GM18511 (cell line): ENCODE measurements at regions not wholly inside any gene's neighbourhood (a gene's known extent, or its start where the extent isn't known, plus 50 kb on each side); places are given as distances from the start of the nearest gene placed in this dataset.
"Not testable (repeated sequence)": the region's sequence is repeated elsewhere in the genome, so short reads cannot be mapped to it uniquely, and the experiment has no call there.

Source experiments
- ATAC-seq: cut with Tn5 transposase; IDR thresholded peaks from one replicate; pipeline ENCODE4 v1.9.1; 2021; ENCODE audit warnings: mild to moderate bottlenecking, moderate library complexity; ENCODE audit not compliant: unreplicated experiment

DNA sequence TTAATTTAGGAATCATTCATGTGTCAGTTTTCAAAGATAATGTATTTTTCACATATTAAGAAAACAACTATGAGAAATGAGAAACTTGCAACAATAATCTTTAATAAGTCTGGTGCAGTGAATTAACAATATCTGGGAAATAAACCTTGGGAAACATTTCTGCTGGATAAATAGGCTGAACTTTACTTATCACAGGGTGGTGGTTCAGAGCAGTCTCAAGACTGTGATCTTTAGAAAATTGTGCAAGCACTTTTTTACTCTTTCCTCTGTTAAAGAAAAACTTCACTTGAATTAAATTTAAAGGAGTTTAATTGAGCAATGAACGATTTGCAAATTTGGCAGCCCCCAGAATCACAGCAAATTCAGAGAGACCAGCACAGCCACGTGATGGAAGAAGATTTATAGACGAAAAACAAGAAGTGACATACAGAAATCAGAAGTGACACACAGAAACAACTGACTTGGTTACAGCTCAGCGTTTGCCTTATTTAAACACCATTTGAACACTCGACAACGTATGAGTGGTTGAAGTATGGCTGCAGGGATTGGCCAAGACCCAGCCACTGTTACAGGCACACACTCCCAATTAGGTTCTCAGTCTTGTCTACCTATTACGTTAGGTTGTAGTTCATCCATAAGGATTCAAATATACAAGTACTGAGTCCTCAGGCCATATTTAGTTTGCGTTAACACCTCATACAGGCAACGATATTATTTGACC is 631.9 kb downstream of the SLCO4C1 start:
- ATAC-seq = no peak

GRCh38 chr5:101663543-101663942 is 632.5 kb downstream of the SLCO4C1 start:
- no peak for ATAC-seq

- ATAC-seq = no peak
These were observed 633.8 kb downstream of the SLCO4C1 start for GRCh38 chr5:101662263-101662662.

DNA sequence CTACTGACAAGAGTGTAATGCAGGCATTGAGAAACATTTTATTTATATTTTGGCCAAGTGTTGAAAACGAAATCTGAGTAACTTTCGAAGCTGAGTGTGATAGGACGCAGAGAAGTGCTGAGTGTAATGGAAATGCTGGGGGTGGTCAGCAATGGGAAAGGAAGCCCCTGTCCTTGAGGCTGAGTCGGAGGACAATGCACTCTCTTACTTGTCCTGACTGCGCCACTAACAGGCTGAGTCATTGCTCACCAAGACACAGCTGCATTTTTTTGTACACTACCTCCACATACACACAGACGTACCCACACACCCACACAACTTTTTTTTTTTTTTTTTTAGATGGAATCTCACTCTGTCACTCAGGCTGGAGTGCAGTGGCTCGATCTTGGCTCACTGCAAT is 637.7 kb downstream of the SLCO4C1 start:
- ATAC-seq = no peak

DNA sequence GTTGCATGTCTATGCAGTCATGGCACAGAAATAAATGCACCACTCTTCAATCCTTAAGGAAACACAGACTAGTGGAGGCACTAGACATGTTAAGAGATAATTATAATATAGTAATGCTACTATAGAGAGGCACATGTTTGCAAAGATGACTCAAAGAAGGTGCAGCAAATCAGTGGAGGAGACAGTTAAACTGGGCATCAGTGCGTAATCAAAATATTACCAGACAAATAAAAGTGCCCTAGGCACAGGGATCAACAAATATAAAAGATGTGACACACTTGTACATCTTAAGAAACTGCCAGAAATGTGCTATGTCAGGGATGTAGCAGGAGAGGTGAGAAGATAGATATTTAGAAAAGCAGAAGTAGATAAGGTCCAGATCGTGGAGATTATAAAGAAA is 642.1 kb downstream of the SLCO4C1 start:
- no peak for ATAC-seq

DNA sequence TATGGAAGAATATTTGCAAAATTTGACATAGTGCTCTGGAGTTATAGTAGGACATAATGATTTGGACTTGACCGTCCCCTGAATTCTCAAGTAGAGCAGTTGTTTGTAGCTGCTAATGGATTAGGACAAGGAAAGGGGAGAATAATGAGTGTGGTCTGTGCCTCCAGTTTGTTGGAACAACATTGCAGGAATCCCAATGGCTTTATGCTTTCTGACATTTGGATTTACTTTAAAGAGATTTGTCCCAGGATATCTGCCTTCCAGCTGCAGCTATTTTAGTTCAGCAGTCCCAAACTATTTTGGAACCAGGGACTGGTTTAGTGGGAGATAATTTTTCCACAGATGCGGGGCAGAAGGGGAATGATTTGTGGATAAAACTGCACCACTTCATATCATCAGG is 648.2 kb downstream of the SLCO4C1 start:
- no peak for ATAC-seq

GRCh38 chr5:101643794-101644193 is 652.3 kb downstream of the SLCO4C1 start:
- ATAC-seq = no peak

DNA sequence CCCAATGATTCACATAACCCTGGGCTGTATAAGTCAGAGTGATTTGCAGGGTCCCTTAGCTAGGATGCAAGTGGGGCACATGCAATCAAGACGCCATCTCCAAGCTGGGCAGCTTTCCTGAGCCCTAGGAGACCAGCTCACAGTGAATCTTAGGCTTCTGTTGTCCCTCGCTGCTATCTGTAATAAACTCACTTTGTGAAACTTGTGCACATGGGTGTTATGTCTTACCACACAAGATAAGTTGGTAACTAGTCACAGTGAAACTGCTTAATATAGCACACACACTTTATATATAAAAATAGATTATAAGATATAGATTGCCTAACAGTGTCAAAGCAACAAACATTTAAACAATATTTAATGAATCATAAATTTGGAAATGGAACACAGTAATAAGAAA is 658.5 kb downstream of the SLCO4C1 start:
- ATAC-seq = no peak

DNA sequence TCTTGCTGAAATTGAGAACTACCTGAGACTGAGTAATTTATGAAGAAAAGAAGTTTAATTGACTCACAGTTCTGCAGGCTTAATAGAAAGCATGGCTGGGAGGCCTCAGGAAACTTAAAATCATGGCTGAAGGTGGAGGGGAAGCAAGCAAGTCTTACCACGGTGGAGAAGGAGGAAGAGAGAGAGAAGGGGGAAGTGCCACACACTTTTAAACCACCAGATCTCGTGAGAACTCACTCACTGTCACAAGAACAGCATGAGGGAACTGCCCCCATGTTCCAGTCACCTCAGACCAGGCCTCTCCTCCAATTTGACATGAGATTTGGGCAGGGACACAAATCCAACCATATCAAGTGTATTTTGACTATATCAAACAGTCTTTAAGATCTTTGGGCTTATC is 668.3 kb downstream of the SLCO4C1 start:
- ATAC-seq = not testable (repeated sequence)

GRCh38 chr5:101626572-101626971 is 669.5 kb downstream of the SLCO4C1 start:
- no peak for ATAC-seq

DNA sequence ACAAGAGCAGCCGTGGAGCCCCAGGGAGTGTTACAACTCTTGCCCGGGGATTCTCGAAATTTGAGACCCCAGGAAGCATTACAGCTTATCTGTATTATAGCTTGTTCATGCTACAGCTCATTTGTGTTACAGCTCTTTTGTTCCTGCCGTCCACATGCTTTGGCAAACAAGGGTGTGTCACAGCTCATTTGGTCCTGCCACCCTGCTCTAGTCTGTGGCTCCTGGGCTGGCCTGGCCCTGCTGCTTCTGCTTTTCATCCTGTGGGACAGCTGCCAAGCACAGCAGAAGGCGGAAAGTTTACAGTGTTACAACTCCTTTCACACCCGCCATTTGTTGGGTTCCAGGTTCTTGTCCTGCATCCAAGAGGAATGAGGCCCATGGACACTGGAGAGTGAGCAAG is 685.0 kb downstream of the SLCO4C1 start:
- no peak for ATAC-seq

GRCh38 chr5:101608322-101608721 is 687.8 kb downstream of the SLCO4C1 start:
- no peak for ATAC-seq

DNA sequence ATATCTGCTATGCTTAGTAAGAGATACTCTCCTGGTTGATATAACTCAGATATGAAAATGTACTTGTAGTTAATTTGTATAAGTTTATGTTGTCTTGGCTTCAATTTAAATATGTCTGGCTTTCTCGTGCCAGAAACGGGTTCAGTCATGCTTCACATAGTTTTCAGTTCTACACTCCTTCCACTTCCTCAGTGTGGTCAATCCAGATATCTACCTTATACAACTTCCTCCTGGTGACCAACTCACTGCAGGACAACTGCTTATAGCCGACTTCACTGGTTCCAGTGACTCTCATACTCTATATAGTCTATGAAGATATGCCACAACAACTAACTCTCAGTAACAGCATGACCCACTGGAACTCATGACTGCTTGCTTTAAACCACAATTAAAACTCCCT is 690.4 kb downstream of the SLCO4C1 start:
- ATAC-seq = peak; percentile 68

DNA sequence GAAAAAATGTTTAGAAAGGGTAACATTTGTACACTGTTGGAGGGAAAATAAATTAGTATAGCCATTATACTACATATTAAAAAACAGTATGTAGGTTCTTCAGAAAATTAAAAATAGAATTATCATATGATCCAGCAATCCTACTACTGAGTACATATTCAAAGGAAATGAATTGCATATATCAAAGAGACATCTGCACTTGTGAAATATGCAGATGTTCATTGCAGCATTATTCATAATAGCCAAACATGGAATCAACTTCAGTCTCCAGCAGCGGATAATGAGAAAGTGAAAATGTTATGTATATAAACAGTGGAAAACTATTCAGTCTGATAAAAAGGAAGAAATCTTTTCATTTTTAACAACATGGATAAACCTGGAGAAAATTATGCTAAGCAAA is 695.5 kb downstream of the SLCO4C1 start:
- ATAC-seq = no peak

- ATAC-seq = no peak
These were observed 687.3 kb upstream of the ST8SIA4 start for GRCh38 chr5:101590384-101590783.

- ATAC-seq = no peak
These were observed 682.3 kb upstream of the ST8SIA4 start for GRCh38 chr5:101585366-101585765.

DNA sequence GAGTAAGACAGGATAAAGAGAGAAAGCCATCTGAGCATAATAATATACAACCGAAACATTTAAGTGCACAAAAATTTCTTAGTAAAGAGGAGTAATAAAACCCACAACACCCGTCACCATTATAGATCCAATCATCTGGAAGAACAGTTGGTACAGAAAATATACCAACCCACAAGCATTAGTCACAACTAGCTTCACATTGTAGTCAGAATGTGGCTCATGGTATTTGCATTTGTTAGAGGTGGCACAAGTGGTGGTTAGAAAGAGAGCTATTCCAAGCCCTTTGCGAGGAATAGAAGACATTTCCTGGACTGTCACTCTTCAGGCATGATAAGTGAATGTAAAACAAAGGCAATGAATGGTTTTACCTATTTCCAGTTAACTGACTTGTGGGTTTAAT is 677.5 kb upstream of the ST8SIA4 start:
- no peak for ATAC-seq

DNA sequence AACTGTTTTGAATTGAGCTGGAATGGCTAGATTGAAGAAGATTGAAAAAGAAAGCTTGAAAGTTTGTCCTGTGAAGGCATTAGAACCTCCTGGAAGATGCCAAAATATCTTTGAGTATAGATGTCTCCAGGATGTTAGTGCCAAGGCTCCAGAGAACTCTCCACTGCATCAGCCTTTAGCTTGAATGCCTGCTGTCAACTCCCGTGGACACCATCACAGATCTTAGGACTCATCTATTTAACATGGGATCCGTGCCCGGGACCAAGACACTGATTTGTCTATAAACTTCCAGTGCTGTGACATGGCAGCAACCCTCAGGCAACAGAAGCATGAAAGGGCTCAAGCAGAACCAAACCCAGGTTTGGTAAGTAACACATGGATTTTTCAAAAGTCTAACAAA is 670.9 kb upstream of the ST8SIA4 start:
- ATAC-seq = no peak

DNA sequence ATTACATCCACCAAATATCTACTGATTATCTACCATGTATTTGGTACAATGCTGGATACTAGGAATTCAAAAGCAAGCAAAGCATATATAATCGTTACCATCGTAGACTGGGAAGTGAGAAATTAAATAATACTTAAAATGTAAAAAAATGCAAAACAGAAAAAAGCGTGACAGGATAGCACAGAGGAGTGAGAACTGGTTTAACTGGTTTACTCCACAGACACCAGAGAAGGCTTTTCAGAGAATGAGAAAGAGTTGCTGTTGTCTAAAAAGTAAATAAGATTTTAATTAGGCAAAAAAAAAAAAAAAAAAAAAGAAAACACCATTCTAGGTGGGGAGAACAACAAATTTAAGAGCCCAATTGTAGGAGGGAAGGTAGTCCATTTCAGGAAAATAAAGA is 657.9 kb upstream of the ST8SIA4 start:
- no peak for ATAC-seq

DNA sequence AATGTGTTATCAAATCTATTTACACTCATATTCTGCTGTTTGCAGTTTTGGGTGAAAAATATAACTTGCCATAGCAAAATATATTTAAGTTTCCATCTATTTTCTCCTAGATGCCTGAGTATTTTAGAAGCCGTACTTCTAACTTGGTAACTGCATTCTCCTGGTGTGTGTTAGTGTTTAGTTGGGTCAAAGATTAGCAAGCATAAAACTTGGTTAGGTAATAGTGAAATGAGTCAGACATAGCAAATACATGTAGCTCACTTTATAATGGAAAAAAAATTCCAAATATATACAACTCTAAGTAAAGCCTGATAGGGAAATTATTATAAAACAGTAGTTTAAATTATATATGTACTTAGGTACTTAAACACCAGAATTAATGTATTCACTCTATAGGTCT is 640.7 kb upstream of the ST8SIA4 start:
- ATAC-seq = no peak

GRCh38 chr5:101539315-101539714 is 636.2 kb upstream of the ST8SIA4 start:
- no peak for ATAC-seq

- ATAC-seq = no peak
These were observed 632.5 kb upstream of the ST8SIA4 start for GRCh38 chr5:101535626-101536025.

DNA sequence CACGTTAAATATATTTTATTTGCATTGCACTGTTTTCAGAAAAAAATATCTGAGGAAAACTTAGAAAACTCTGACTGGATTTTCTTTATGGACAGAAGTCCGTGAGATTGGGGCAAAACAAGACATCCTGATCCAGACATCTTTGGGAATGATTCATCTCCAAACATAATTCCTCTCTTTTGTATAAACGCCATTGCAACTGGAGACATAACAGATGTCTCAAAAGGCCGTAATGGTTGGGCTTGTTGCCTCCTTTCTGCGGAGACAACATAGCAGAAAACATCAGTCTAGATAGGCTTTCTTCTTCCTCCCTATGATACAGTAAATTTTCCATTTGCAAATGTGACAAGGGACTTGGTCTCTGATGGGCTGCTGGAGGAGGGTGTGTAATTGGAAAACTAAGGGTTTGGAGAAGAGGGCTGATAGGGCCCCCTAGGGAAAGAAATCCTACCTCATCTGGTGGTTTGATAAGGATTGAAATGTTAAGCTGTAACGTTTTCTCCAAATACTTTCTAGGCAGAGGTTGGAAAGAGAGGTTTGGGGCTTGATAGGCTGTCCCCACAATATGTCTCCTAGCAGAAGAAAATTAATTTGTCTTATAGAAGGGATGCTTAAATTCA is 631.5 kb upstream of the ST8SIA4 start:
- no peak for ATAC-seq
